Activated T-cell treated with anti-CD3 and anti-CD28 coated beads, Interleukin-2, amount 50 U/mL, for 1 hour (primary cell): ENCODE measurements at regions not wholly inside any gene's neighbourhood (a gene's known extent, or its start where the extent isn't known, plus 50 kb on each side); places are given as distances from the start of the nearest gene placed in this dataset.

Experiments used
- DNase-seq: peaks from one replicate; pipeline ENCODE4 v3.0.0-alpha.2; 2020

- peak; percentile 51 for DNase-seq
Measured at GRCh38 chr7:130971297-130971696, 237.3 kb upstream of the KLF14 start.

- no peak for DNase-seq
Measured at GRCh38 chr7:130972201-130972600, 238.2 kb upstream of the KLF14 start.

- no peak for DNase-seq
Measured at GRCh38 chr7:130973637-130974036, 239.6 kb upstream of the KLF14 start.

DNA sequence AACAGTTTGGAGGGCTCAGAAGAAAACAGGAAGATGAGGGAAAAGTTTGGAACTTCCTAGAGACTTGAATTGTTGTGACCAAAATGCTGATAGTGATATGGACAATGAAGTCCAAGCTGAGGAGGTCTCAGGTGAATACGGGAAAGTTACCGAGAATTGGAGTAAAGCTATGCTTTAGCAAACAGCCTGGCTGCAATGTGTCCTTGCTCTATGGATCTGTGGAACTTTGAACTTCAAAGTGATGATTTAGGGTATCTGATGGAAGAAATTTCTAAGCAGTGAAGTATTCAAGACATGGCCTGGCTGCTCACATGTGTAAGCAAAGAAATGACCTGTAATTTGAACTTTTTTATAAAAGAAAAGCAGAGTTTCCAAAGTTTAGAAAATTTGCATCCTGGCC, 240.2 kb upstream of the KLF14 start:
- no peak for DNase-seq

DNA sequence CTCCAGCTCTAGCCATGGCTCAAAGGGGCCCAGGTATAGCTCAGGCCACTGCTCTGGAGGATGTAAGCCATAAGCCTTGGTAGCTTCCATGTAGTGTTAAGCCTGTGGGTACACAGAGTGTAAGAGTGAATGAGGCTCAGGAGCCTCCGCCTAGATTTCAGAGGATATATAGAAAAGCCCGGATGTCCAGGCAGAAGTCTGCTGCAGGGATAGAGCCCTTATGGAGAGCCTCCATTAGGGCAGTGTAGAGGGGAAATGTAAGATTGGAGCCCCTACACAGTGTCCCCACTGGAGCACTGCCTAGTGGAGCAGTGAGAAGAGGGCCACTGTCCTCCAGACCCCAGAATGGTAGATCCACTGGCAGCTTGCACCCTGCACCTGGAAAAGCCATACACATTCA, 240.8 kb upstream of the KLF14 start:
- peak; percentile 33 for DNase-seq

DNA sequence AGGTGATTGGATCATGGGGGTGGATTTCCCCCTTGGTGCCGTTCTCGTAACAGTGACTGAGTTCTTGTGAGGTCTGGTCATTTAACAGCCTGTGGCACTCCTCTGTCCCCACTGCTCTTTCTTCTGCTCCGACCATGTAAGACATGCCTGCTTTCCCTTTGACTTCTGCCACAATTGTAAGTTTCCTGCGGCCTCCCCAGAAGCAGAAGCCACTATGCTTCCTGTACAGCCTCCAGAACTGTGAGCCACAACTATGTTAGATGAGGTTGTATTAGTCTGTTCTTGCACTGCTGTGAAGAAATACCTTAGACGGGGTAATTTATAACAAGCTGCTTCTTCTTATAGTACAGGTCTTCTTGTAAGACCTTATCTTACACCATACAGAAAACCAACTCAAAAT, 241.7 kb upstream of the KLF14 start:
- DNase-seq = no peak

- no peak for DNase-seq
Measured at GRCh38 chr7:130982160-130982638, 248.2 kb upstream of the KLF14 start.

GRCh38 chr7:130982651-130983050, 248.6 kb upstream of the KLF14 start:
- no peak for DNase-seq

DNA sequence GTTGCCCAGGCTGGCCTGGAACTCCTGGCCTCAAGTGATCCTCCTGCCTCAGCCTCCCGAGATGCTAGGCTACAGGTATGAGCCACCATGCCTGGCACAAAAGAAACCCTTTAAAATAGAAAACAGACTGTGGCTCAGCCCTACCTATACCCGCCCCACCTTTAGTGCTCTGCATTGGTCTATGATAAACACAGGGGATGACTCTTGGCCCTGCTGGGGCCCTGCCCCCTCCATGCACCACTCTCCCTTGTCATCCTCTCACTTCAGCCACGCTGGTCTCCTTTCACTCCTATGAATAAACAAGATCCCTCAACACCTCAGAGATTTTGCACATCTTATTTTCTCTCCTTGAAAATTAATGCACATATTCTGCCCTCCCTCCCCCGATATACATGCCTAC, 251.4 kb upstream of the KLF14 start:
- DNase-seq = no peak

DNA sequence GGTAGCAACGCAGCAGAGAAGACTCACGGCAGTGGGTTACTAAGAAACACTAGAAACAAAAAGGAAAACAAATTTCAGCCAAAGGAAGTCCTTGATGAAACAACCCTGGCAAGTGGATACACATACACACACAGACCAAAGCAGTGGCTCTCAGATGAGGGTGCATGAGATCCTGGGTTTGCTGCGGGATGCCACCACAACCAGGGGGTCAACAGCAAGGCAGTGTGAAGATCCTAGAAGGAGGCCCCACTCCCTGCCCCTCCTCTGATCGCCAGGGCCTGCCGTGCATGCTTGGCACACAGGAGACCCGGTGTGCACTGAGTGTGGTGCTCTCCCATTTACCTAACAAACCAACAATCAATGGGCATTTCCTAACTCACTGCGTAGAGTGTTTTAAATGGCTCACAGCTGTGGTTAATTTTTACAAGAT, 252.3 kb upstream of the KLF14 start:
- DNase-seq = peak; percentile 40

- DNase-seq = no peak
Measured at GRCh38 chr7:130987092-130987491, 253.1 kb upstream of the KLF14 start.

DNA sequence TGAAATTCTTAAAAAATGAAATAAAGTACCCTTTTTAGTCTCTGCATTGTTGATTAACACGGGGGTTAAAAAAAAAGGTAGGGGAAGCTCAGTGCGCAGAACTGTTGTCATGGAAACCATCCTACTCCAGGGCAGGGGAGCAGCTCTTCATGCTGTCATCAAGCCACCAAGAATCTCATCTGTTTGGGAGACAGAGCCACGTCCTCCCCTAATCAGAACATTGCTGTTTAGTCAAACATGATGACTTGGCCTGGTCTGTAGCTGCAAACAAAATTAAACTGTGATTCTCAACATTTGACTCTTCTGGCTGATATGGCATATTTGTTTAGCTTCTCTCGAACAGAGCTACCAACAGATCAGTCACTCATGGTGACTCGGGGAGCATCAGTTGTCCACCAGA, 254.4 kb upstream of the KLF14 start:
- DNase-seq = peak; percentile 33

DNA sequence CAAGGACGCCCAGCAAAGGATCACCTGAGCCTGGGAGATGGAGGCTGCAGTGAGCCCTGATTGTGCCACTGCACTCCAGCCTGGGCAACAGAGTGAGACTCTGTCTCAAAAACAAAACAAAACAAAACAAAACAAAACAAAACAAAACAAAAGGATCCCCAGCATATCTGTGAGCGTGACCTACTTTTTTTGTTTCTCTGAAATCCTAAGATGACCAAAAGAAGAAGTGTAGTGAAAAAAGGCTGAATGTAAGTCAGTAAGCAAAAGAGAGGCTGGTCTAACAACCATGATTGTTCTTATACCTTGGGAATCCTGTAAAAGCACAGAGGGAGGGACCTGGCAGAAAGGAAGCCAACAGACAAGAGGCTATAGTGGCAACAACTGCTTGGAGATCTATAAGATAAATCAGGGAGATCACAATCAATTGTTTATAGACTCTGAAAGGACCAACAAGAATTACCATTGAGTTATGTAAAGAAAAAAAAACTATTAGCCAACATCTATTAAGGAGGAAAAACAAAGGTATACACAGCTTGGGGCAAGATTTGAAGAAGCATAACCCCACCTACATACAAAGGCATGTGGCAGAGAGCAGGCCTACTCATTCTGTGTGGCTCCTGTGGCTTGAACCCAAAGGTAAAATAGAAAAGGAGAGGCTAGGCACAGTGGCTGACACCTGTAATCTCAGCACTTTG, 255.2 kb upstream of the KLF14 start:
- no peak for DNase-seq

GRCh38 chr7:130990178-130990832, 256.3 kb upstream of the KLF14 start:
- peak; percentile 46 for DNase-seq

- no peak for DNase-seq
Measured at GRCh38 chr7:130993671-130994365, 259.8 kb upstream of the KLF14 start.

- peak; percentile 31 for DNase-seq
Measured at GRCh38 chr7:130994378-130995115, 260.5 kb upstream of the KLF14 start.

DNA sequence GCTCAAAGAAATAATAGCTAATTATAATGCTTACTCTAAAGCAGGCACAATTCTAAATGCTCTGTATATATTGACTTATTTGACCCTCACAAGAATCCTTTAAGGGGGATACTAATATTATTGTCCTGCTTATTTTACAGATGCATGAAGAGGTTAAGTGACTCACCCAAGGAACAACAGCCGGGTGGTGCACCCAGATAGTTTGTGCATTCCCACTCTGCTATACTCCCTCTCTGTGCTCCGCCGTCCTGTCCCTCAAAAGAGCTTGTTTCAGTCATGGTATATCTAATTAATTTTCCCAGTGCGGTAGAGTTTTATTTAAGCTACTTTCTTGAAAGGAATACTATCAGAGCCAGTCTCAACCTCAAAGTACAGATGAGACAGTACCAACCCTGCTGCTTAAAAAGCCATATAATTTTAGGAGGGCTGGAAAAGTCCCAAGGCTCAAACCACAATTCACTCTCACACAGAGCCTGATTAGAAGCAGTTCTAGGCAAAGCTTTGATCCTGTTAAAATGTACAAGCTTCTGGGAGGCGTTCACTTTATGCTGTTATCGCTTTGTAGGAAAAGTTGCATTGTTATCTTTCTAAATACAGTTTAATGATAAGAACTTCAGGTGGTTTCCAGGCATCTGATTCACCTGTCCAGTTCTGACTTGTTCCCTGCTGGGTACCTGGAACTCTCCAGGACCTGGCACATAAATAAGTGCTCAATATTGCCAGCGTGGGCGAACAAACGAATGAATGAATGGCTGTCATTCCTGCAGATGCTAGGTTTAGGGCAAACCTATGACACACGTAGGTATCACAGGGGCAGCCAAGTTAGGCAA, 261.5 kb upstream of the KLF14 start:
- no peak for DNase-seq

DNA sequence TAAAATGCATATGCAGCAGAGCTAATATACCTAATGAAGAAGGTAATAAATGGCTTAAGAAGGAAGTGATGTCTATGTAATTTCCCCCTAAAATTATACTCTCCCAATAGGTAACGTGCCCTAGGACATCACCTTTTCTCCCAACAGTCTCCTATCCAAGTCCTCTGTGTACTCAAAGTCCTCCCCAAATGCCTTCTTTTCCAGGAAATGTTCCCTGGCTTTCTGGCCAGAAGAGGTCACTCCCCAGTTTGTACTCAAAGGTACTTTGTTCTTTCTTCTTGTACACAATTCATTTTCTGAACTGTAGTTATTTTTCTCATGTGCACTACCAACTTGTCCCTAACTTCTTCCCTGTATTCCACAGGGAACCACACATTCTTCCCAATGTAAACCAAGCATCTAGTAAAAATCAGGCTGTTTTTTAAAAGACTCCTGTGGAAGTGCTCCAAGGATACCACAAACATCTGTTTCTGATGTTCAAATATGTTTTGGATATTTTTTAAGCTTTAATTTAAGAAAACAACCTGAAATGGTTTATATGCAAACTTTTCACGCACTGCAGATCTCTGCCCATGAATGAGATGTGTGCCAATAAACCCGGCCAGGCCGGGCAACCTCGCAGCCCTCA, 262.3 kb upstream of the KLF14 start:
- no peak for DNase-seq

DNA sequence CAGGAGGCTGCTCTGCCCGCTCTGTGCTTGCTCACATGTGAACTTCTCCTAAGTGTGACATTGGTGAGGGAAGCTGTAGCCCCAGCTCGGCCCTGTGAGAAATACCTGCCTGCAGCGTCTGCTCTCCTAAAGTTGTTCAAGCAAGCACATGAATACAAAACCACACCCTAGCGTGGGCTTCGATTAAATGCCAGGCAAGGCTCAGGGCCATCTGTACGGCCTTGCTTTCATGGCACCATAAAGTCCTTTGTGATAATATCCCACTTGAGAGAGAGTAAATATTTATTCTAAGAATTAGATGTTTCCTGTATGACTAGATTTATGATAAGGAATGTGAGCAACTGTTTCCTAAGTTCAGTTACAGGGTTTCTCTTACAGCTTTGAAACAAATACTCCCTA, 262.8 kb upstream of the KLF14 start:
- DNase-seq = peak; percentile 42

DNA sequence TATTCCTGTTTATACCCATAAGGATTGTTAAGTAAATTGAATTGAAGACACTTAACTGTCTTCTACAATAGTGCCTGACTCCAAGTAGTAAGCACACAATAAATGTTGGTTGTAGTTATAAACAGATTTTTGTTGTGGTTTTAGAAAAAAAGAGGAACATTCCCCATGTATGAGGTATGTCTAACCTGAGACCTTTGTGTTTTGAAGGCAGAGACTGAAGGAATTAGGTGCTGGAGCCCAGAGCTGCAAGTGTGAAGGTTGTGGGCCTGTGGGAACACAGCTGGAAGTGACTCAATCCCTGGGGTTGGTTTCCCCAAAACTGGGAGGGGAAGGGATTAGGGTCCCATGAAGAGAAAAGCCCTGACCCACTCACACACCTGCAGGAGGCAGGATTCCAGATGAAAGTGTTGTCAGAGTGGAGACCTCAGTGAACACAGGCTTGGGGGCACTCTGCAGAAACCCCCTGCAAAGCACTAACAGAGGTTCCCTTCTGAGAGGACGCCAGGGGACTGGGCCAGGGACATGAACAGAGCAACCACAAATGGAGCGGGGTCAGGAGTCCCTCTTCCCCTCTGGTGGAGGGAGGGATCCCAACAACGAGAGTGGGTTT, 265.1 kb upstream of the KLF14 start:
- DNase-seq = peak; percentile 31

- DNase-seq = no peak
Measured at GRCh38 chr7:130999926-131000325, 265.9 kb upstream of the KLF14 start.
